ENCODE measurements at regions not wholly inside any gene's neighbourhood (a gene's known extent, or its start where the extent isn't known, plus 50 kb on each side); places are given as distances from the start of the nearest gene placed in this dataset.
"Not testable (repeated sequence)": the region's sequence is repeated elsewhere in the genome, so short reads cannot be mapped to it uniquely, and the experiment has no call there.

DNA sequence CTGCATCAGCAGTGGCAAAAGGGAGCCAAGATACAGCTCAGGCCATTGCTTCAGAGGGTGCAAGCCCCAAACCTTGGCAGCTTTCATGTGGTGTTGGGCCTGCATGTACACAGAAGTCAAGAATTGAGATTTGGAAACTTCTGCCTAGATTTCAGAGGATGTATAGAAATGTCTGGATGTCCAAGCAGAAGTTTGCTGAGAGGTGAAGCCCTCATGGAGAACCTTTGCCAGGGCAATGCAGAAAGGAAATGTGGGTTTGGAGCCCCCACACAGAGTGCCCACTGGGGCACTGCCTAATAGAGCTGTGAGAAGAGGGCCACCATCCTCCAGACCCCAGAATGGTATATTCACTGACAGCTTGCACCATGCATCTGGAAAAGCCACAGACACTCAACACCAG lies 51.3 kb upstream of the DCLK2 start:
- not testable (repeated sequence) for TF ChIP-seq CTCF (IDR thresholded peaks at IDR 0.05 in 2 of 3, conservative IDR thresholded peaks at IDR 0.05 in 1 of 3; ENCODE audit: insufficient read depth in 2 of 3, low read depth in 1 of 3, low read length in 3 of 3); ELK1 (CRISPR knock-in tag; IDR thresholded peaks at IDR 0.05); SMC3 (conservative IDR thresholded peaks at IDR 0.05; ENCODE audit: insufficient read depth, low read depth, low read length); NBN (IDR thresholded peaks at IDR 0.05; ENCODE audit: low read depth); NR1H2 (CRISPR knock-in tag; IDR thresholded peaks at IDR 0.05); HINFP (tag; conservative IDR thresholded peaks at IDR 0.05; ENCODE audit: low read depth)
- TF ChIP-seq, protein P1, sequence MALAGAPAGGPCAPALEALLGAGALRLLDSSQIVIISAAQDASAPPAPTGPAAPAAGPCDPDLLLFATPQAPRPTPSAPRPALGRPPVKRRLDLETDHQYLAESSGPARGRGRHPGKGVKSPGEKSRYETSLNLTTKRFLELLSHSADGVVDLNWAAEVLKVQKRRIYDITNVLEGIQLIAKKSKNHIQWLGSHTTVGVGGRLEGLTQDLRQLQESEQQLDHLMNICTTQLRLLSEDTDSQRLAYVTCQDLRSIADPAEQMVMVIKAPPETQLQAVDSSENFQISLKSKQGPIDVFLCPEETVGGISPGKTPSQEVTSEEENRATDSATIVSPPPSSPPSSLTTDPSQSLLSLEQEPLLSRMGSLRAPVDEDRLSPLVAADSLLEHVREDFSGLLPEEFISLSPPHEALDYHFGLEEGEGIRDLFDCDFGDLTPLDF (CRISPR knock-in tag; IDR thresholded peaks at IDR 0.05) = not testable (repeated sequence)
- TF ChIP-seq, protein P2, sequence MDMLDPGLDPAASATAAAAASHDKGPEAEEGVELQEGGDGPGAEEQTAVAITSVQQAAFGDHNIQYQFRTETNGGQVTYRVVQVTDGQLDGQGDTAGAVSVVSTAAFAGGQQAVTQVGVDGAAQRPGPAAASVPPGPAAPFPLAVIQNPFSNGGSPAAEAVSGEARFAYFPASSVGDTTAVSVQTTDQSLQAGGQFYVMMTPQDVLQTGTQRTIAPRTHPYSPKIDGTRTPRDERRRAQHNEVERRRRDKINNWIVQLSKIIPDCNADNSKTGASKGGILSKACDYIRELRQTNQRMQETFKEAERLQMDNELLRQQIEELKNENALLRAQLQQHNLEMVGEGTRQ (CRISPR knock-in tag; IDR thresholded peaks at IDR 0.05) = not testable (repeated sequence)

All from K562 (cell line).